SU-DHL-6 (cell line): ENCODE measurements at regions not wholly inside any gene's neighbourhood (a gene's known extent, or its start where the extent isn't known, plus 50 kb on each side); places are given as distances from the start of the nearest gene placed in this dataset.

ENCODE experiments used
- H2AFZ ChIP-seq: fragments of 200-600 bp; sonication (generic); 2 replicates; pipeline ENCODE4 v1.6.1; 2014; ENCODE audit warnings: low read depth, mild to moderate bottlenecking, moderate library complexity, mixed read lengths, antibody characterized with exemption, low read length; ENCODE audit not compliant: severe bottlenecking
- H3F3A ChIP-seq: fragments of 200-600 bp; shearing (Covaris generic); 2 replicates; pipeline ENCODE4 v1.6.0; 2016; ENCODE audit warnings: antibody characterized with exemption, mild to moderate bottlenecking; ENCODE audit not compliant: insufficient read depth
- H3K27ac ChIP-seq: fragments of 200-600 bp; sonication (generic); 2 replicates; pipeline ENCODE4 v1.5.1; 2016; ENCODE audit warnings: low read depth, mild to moderate bottlenecking, low read length, moderate library complexity, mixed read lengths
- H3K27me3 ChIP-seq: fragments of 200-600 bp; sonication (generic), shearing (Covaris generic); 2 replicates; pipeline ENCODE4 v1.6.0; 2014; ENCODE audit warnings: mild to moderate bottlenecking, low read length
- H3K36me3 ChIP-seq: fragments of 200-600 bp; sonication (generic); 2 replicates; pipeline ENCODE4 v1.6.1; 2014; ENCODE audit warnings: mild to moderate bottlenecking, low read length, mixed read lengths
- H3K4me2 ChIP-seq: fragments of 300-600, 200-600 bp; shearing (Covaris generic), sonication (generic); 2 replicates; pipeline ENCODE4 v1.6.0; 2014; ENCODE audit warnings: low read length, low read depth, mild to moderate bottlenecking; ENCODE audit not compliant: poor library complexity, severe bottlenecking
- H3K4me3 ChIP-seq: fragments of 200-600 bp; sonication (generic); 2 replicates; pipeline ENCODE4 v1.5.1; 2014; ENCODE audit warnings: antibody characterized with exemption, low read length, mild to moderate bottlenecking, mixed read lengths; ENCODE audit not compliant: insufficient read depth, poor library complexity, severe bottlenecking
- H3K79me2 ChIP-seq: fragments of 200-600 bp; sonication (generic); 2 replicates; pipeline ENCODE4 v1.6.1; 2014; ENCODE audit warnings: mild to moderate bottlenecking, low read length, moderate library complexity; ENCODE audit not compliant: insufficient read depth
- H3K9ac ChIP-seq: fragments of 200-600 bp; sonication (generic); 2 replicates; pipeline ENCODE4 v1.7.0; 2014; ENCODE audit warnings: mild to moderate bottlenecking, low read length
- H3K9me2 ChIP-seq: fragments of 200-600 bp; sonication (generic); replicated peaks from 2 replicates; pipeline ENCODE4 v1.6.1; 2014; ENCODE audit warnings: low read length; ENCODE audit not compliant: insufficient read depth
- H3K9me3 ChIP-seq: fragments of 200-600 bp; sonication (generic); 2 replicates; pipeline ENCODE4 v1.6.1; 2014; ENCODE audit warnings: low read length, mixed read lengths; ENCODE audit not compliant: insufficient read depth
- H4K20me1 ChIP-seq: fragments of 200-600 bp; sonication (generic); 2 replicates; pipeline ENCODE4 v1.6.1; 2014; ENCODE audit warnings: low read depth, mild to moderate bottlenecking, antibody characterized with exemption, low read length, moderate library complexity, mixed read lengths
- EZH2phosphoT487 ChIP-seq: fragments of 200-600 bp; sonication (generic), shearing (Covaris generic); conservative IDR thresholded peaks from 2 replicates; pipeline ENCODE4 v1.6.1; 2018; ENCODE audit warnings: mild to moderate bottlenecking, antibody characterized with exemption, low read length, moderate library complexity, mixed read lengths
- TF ChIP-seq, protein P1 (sequence below): fragments of 200-600 bp; sonication (generic); IDR thresholded peaks from one replicate; pipeline ENCODE4 v1.5.1; 2017; ENCODE audit warnings: antibody characterized with exemption, mild to moderate bottlenecking, low read length, moderate library complexity; ENCODE audit not compliant: insufficient read depth, poor library complexity, severe bottlenecking

DNA sequence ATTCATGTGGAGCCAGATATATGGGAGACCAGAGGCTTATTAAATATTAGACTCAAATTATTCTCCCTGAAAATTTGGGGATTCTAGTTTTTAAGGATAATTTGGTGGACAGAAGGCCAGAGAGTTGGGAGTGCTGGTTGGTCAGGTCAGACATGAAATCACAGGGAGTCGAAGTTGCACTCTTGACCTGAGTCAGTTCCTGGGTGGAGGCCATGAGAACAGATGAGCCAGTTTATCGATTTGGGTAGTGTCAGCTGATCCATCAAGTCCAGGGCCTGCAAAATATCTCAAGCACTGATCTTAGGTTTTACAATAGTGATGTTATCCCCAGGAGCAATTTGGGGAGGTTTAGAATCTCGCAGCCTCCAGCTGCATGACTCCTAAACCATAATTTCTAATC, 563.5 kb upstream of the NRSN1 start:
- no peak overlapping the region for H2AFZ ChIP-seq
- no peaks in the 10 kb centered on the region for H4K20me1 ChIP-seq
- no peaks in the 10 kb centered on the region for H3K27me3 ChIP-seq
- H3K4me3 ChIP-seq: no peak overlapping the region
- H3K4me2 ChIP-seq: no peak overlapping the region
- TF ChIP-seq, protein P1, sequence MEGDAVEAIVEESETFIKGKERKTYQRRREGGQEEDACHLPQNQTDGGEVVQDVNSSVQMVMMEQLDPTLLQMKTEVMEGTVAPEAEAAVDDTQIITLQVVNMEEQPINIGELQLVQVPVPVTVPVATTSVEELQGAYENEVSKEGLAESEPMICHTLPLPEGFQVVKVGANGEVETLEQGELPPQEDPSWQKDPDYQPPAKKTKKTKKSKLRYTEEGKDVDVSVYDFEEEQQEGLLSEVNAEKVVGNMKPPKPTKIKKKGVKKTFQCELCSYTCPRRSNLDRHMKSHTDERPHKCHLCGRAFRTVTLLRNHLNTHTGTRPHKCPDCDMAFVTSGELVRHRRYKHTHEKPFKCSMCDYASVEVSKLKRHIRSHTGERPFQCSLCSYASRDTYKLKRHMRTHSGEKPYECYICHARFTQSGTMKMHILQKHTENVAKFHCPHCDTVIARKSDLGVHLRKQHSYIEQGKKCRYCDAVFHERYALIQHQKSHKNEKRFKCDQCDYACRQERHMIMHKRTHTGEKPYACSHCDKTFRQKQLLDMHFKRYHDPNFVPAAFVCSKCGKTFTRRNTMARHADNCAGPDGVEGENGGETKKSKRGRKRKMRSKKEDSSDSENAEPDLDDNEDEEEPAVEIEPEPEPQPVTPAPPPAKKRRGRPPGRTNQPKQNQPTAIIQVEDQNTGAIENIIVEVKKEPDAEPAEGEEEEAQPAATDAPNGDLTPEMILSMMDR: no peak
- TF ChIP-seq EZH2phosphoT487: no peak
- H3F3A ChIP-seq: no peaks in the 10 kb centered on the region
- H3K9ac ChIP-seq: no peak overlapping the region
- H3K9me2 ChIP-seq: no peaks in the 10 kb centered on the region
- no peaks in the 10 kb centered on the region for H3K9me3 ChIP-seq
- no peaks in the 10 kb centered on the region for H3K36me3 ChIP-seq
- H3K79me2 ChIP-seq: no peaks in the 10 kb centered on the region
- H3K27ac ChIP-seq: no peak overlapping the region

DNA sequence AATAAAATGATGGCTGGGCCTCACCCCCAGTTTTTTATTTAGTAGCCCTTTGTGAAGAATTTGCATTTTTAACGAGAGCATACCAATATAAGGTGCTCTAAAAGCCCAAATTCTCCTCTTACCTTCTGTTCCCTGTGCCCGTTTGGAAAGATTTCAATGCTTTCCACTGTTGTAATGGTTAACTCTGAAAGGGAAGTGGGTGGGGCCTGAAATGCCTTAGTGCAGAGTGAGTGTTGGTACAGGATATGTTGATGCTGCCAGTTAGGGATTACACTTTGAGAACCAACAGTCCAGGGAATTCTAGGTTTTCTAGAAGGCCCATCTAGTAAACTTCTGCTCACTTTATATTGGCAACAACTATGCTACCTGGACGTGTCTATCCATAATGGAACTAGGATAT, 562.7 kb upstream of the NRSN1 start:
- Histone ChIP-seq H2AFZ (no peak overlapping the region), H3K4me3 (no peak overlapping the region), H3K27ac (no peak overlapping the region), H3K9me2 (no peaks in the 10 kb centered on the region), H4K20me1 (no peaks in the 10 kb centered on the region), H3F3A (no peaks in the 10 kb centered on the region), H3K36me3 (no peaks in the 10 kb centered on the region), H3K27me3 (no peaks in the 10 kb centered on the region), H3K9me3 (no peaks in the 10 kb centered on the region), H3K4me2 (no peak overlapping the region), H3K9ac (no peak overlapping the region), H3K79me2 (no peaks in the 10 kb centered on the region)
- TF ChIP-seq, protein P1: no peak
- no peak for TF ChIP-seq EZH2phosphoT487

DNA sequence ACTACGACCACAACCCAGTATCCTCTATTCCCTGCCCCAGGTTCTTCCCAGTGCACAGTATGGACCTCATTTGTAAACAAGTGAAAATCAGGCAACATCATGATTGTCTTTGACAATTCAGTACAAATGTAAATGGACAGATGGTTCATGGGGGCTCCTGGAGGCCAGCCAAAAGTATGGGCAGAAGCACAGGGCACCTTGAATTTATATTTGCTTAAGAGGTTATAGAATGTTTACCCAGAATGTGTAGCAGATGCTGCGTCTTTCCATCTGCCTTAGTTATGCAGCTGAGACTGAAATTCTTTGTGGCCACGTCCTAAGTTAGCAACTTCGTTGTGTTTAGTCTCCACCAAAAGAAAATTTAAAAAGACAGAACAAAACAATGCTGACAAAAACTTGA, 559.6 kb upstream of the NRSN1 start:
- H4K20me1 ChIP-seq: no peaks in the 10 kb centered on the region
- H3K27me3 ChIP-seq: no peaks in the 10 kb centered on the region
- no peak overlapping the region for H2AFZ ChIP-seq
- no peak overlapping the region for H3K4me3 ChIP-seq
- H3K27ac ChIP-seq: no peak overlapping the region
- no peaks in the 10 kb centered on the region for H3K9me3 ChIP-seq
- TF ChIP-seq, protein P1: no peak
- no peak for TF ChIP-seq EZH2phosphoT487
- H3K4me2 ChIP-seq: no peak overlapping the region
- no peaks in the 10 kb centered on the region for H3F3A ChIP-seq
- H3K36me3 ChIP-seq: no peaks in the 10 kb centered on the region
- H3K9ac ChIP-seq: no peak overlapping the region
- no peaks in the 10 kb centered on the region for H3K9me2 ChIP-seq
- H3K79me2 ChIP-seq: no peaks in the 10 kb centered on the region

DNA sequence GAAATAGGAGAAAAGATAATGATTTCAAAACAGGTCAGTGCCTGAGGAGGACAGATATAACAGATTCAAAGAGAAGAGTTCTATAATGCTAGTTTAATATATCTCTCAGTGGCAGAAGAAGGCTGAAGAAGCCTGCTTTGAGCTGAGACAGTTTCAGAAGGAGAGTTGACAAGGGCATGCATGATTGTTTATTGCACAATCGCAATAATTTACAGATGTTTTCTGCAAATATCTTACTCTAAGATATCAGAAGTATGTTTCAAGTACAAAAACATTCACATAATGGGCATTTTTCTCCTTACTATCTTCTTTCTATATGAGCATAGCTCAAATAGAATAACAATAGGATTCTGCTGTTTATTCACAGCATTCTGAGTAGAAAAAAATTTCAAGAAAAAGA, 557.7 kb upstream of the NRSN1 start:
- no peaks in the 10 kb centered on the region for H3K27me3 ChIP-seq
- H4K20me1 ChIP-seq: no peaks in the 10 kb centered on the region
- H3K4me3 ChIP-seq: no peak overlapping the region
- H3K9me2 ChIP-seq: no peaks in the 10 kb centered on the region
- H3K79me2 ChIP-seq: no peaks in the 10 kb centered on the region
- no peak for TF ChIP-seq EZH2phosphoT487
- TF ChIP-seq, protein P1: no peak
- H3K4me2 ChIP-seq: no peak overlapping the region
- H3F3A ChIP-seq: no peaks in the 10 kb centered on the region
- no peak overlapping the region for H3K9ac ChIP-seq
- no peaks in the 10 kb centered on the region for H3K9me3 ChIP-seq
- no peak overlapping the region for H2AFZ ChIP-seq
- H3K27ac ChIP-seq: no peak overlapping the region
- no peaks in the 10 kb centered on the region for H3K36me3 ChIP-seq
